ENCODE measurements at regions not wholly inside any gene's neighbourhood (a gene's known extent, or its start where the extent isn't known, plus 50 kb on each side); places are given as distances from the start of the nearest gene placed in this dataset.

DNA sequence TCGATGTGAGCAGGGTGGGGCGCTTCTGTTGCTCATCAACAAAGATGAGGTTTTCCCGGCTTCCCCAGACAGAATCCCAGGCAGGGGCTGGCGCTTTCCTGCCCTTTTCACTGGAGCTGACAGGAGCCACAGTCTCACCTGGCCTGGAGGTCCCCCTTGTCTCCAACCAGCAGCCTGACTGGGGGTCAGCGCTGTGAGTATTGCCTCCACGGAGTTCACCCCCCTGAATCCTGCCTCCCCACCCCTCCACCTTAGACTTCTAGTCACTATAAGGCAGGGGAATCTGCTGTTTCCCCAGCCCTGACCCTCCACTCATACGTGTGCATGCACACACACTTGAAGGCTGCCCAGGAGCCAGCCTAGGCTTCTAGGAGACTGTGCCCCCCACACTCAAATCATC lies 58.8 kb upstream of the LYVE1 start:
- no peak overlapping the region for H3K27ac Mint-ChIP-seq
- no peaks in the 10 kb centered on the region for H3K27me3 Mint-ChIP-seq
- peaks cover 15% of the 10 kb centered on the region for H3K4me1 Mint-ChIP-seq
- H3K9me3 Mint-ChIP-seq, result no peaks in the 10 kb centered on the region
- no peaks in the 10 kb centered on the region for H3K36me3 Mint-ChIP-seq (ENCODE audit: low read depth)
- no peak for DNase-seq
- intact Hi-C loops (cut with micrococcal nuclease), result no loop called here
- H3K4me3 Mint-ChIP-seq, result no peak overlapping the region

- intact Hi-C loops (cut with micrococcal nuclease), result no loop called here
- Mint-ChIP-seq H3K36me3 (ENCODE audit: low read depth) (no peaks in the 10 kb centered on the region), H3K4me3 (no peak overlapping the region), H3K27ac (no peak overlapping the region), H3K4me1 (peaks cover 15% of the 10 kb centered on the region), H3K9me3 (no peaks in the 10 kb centered on the region), H3K27me3 (no peaks in the 10 kb centered on the region)
- no peak for DNase-seq
Observed at GRCh38 chr11:10625982-10626311, 57.5 kb upstream of the LYVE1 start.

- peaks cover 15% of the 10 kb centered on the region for H3K4me1 Mint-ChIP-seq
- H3K36me3 Mint-ChIP-seq (ENCODE audit: low read depth), result no peaks in the 10 kb centered on the region
- no peaks in the 10 kb centered on the region for H3K9me3 Mint-ChIP-seq
- intact Hi-C loops (cut with micrococcal nuclease), result no loop called here
- H3K27me3 Mint-ChIP-seq, result no peaks in the 10 kb centered on the region
- H3K27ac Mint-ChIP-seq, result no peak overlapping the region
- DNase-seq, result no peak
- H3K4me3 Mint-ChIP-seq, result no peak overlapping the region
Observed at GRCh38 chr11:10625281-10625981, 57.0 kb upstream of the LYVE1 start.

GRCh38 chr11:10623797-10624761 lies 55.6 kb upstream of the LYVE1 start:
- no peak for DNase-seq
- H3K36me3 Mint-ChIP-seq (ENCODE audit: low read depth), result no peaks in the 10 kb centered on the region
- peaks cover 15% of the 10 kb centered on the region for H3K4me1 Mint-ChIP-seq
- no peaks in the 10 kb centered on the region for H3K27me3 Mint-ChIP-seq
- intact Hi-C loops (cut with micrococcal nuclease), result loop anchor here (1.0 kb wide), 1 partner anchor 111 kb away; no protein-coding TSS in a partner anchor
- H3K9me3 Mint-ChIP-seq, result no peaks in the 10 kb centered on the region
- peak overlapping the region; percentile 51 for H3K27ac Mint-ChIP-seq
- H3K4me3 Mint-ChIP-seq, result no peak overlapping the region

DNA sequence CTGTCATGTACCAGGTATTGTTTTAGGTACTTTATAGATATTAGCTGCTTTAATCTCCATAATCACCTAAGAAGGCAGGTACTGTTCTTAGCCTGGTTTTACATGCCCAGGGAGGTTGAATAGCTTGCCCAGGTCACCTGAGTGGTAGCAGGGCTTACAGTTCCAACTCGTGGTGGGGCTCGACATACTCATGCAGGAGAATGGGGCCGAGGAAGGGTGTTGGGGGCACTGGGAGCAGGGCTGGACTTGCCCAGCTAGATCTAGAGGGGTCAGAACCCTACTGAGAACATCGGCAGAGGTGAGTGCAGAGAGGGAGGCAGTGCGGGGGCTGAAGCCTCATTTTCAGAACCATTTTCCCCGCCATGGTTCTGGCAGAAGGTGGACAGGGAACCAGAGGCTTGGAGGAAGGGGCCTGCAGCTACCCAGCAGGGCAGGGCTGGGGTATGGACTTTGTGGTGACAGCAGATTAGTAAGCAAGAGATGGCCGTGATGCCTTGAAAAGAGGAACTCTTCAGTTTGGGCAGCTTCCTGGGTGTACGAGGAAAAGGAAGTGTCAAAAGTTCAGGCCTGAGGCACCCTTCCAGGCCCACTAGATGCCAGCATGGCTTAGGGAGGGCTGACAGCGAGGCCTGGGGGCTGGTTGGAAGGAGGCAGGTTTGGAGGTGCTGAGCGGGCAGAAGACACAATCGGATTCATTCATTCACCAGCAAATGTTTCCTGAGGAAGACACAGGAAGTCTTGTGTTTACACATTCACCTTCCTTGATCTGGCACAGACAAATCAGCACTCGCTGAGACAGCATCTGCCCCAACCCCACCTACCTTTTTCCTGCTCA lies 54.7 kb upstream of the LYVE1 start:
- Mint-ChIP-seq H3K4me1 (peaks cover 10% of the 10 kb centered on the region), H3K27ac (peak overlapping the region; percentile 51), H3K36me3 (ENCODE audit: low read depth) (no peaks in the 10 kb centered on the region), H3K27me3 (no peaks in the 10 kb centered on the region), H3K4me3 (no peak overlapping the region), H3K9me3 (no peaks in the 10 kb centered on the region)
- intact Hi-C loops (cut with micrococcal nuclease), result no loop called here
- peak; percentile 69 for DNase-seq

DNA sequence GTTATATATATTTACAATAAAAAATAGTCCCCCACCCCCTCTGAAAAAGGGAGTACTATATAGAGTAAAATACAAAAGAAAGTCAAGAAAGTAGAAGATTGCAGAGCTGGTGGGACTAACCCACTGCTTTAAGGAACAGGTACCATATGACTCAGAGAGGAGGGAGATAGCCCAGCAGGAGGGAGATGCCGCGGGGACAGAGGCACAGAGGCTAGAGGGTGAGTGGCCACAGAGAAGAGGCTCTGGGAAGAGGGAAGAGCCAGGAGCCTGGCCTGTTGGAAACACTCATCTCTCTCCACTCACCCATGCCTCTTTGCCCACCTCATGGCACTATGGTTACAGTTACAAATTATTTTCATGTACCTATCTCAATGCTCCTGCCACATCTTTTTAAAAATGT lies 53.6 kb upstream of the LYVE1 start:
- no peaks in the 10 kb centered on the region for H3K9me3 Mint-ChIP-seq
- no peaks in the 10 kb centered on the region for H3K36me3 Mint-ChIP-seq (ENCODE audit: low read depth)
- intact Hi-C loops (cut with micrococcal nuclease), result no loop called here
- H3K4me1 Mint-ChIP-seq, result peaks cover 10% of the 10 kb centered on the region
- H3K4me3 Mint-ChIP-seq, result no peak overlapping the region
- H3K27ac Mint-ChIP-seq, result no peak overlapping the region
- peaks cover 3% of the 10 kb centered on the region for H3K27me3 Mint-ChIP-seq
- DNase-seq, result no peak

DNA sequence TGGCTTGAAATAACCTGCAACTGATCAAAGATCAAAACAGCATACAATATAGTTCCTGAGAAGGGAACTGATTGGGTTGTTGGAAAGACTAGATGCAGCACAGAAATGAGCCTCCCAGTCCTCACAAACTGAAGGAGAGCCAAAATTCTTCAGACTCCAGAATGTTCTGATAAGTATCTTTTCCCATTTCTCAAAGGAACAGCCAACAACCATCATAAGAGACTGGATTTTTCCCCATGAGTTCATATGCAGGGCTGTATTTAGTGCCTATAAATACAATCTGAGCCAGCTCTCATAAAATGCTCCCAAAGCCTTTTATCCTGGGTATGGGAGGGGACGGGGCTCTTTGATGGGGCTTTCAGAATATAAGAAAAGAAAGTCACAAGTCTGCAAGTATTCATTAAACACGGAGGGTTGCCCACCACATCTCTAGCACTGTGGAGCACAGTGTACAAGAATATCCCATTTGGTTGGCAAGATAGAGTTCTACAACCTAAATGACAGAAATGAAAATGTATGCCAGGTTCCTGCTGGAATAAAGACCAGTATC lies 50.7 kb upstream of the LYVE1 start:
- Mint-ChIP-seq H3K4me1 (peaks cover 10% of the 10 kb centered on the region), H3K27me3 (peaks cover 6% of the 10 kb centered on the region), H3K27ac (no peak overlapping the region), H3K4me3 (no peak overlapping the region), H3K36me3 (ENCODE audit: low read depth) (no peaks in the 10 kb centered on the region), H3K9me3 (no peaks in the 10 kb centered on the region)
- no peak for DNase-seq
- intact Hi-C loops (cut with micrococcal nuclease), result no loop called here

- H3K27ac Mint-ChIP-seq, result no peak overlapping the region
- H3K4me3 Mint-ChIP-seq, result no peak overlapping the region
- no peaks in the 10 kb centered on the region for H3K36me3 Mint-ChIP-seq (ENCODE audit: low read depth)
- peaks cover 11% of the 10 kb centered on the region for H3K27me3 Mint-ChIP-seq
- intact Hi-C loops (cut with micrococcal nuclease), result no loop called here
- no peak for DNase-seq
- no peaks in the 10 kb centered on the region for H3K9me3 Mint-ChIP-seq
- H3K4me1 Mint-ChIP-seq, result peaks cover 5% of the 10 kb centered on the region
Observed at GRCh38 chr11:10618490-10618889, 50.0 kb upstream of the LYVE1 start.
